ENCODE measurements at regions not wholly inside any gene's neighbourhood (a gene's known extent, or its start where the extent isn't known, plus 50 kb on each side); places are given as distances from the start of the nearest gene placed in this dataset.

DNA sequence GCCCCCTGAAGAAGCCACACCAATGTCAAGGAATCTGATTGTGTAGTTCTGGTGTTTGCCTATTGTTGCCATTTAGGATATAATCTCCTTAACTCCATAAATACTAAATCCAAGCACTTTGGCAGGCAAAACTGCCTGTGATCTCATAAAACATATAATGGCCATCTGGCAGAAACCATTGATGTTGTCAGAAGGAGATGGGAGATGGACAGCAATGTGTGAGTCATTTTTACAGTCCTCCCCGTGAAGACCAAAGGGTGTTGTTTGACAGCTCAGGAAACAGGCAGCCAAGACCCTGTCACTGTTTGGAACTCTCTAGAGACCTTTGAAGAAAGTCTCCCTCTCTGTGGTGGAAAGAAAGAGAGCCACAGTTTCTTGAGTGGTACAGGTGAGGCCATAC, 454.1 kb downstream of the HS3ST3B1 start:
- Histone ChIP-seq H3K4me3 (ENCODE audit: low read depth in 1 of 5, low read length in 5 of 5) (no peak overlapping the region), H3K36me3 (ENCODE audit: control insufficient read depth in 5 of 5, insufficient read depth in 5 of 5, low read length in 5 of 5) (no peaks in the 10 kb centered on the region), H3K9ac (ENCODE audit: low read length in 5 of 5) (no peak overlapping the region), H3K27me3 (ENCODE audit: control insufficient read depth in 5 of 5, insufficient read depth in 4 of 5, low read length in 5 of 5) (peaks cover 0 to 4% (median 0%) of the 10 kb centered on the region in 5 donors), H3K4me1 (ENCODE audit: control insufficient read depth in 5 of 5, insufficient read depth in 5 of 5, low read length in 5 of 5) (no peaks in the 10 kb centered on the region), H3K27ac (ENCODE audit: low read depth, low read length) (no peak overlapping the region), H3K9me3 (ENCODE audit: control insufficient read depth in 5 of 5, low read length in 5 of 5) (no peaks in the 10 kb centered on the region)

DNA sequence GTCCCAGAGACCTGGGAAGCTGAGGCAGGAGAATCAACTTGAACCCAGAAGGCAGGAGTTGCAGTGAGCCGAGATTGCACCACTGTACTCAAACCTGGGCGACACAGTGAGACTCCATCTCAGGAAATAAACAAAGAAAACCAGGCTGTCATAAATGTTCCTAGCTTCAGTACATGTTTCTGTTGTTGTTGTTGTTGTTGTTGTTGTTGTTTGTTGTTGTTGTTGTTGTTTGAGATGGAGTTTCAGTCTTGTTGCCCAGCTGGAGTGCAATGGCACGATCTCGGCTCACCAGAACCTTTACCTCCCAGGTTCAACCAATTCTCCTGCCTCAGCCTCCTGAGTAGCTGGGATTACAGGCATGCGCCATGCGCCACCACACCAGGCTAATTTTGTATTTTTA, 452.5 kb downstream of the HS3ST3B1 start:
- no peaks in the 10 kb centered on the region for H3K4me1 ChIP-seq (ENCODE audit: control insufficient read depth in 5 of 5, insufficient read depth in 5 of 5, low read length in 5 of 5)
- H3K27me3 ChIP-seq (ENCODE audit: control insufficient read depth in 5 of 5, insufficient read depth in 4 of 5, low read length in 5 of 5) = peaks cover 0 to 4% (median 0%) of the 10 kb centered on the region in 5 donors
- H3K36me3 ChIP-seq (ENCODE audit: control insufficient read depth in 5 of 5, insufficient read depth in 5 of 5, low read length in 5 of 5) = no peaks in the 10 kb centered on the region
- H3K4me3 ChIP-seq (ENCODE audit: low read depth in 1 of 5, low read length in 5 of 5) = no peak overlapping the region
- no peak overlapping the region for H3K9ac ChIP-seq (ENCODE audit: low read length in 5 of 5)
- no peaks in the 10 kb centered on the region for H3K9me3 ChIP-seq (ENCODE audit: control insufficient read depth in 5 of 5, low read length in 5 of 5)
- H3K27ac ChIP-seq (ENCODE audit: low read depth, low read length) = no peak overlapping the region

DNA sequence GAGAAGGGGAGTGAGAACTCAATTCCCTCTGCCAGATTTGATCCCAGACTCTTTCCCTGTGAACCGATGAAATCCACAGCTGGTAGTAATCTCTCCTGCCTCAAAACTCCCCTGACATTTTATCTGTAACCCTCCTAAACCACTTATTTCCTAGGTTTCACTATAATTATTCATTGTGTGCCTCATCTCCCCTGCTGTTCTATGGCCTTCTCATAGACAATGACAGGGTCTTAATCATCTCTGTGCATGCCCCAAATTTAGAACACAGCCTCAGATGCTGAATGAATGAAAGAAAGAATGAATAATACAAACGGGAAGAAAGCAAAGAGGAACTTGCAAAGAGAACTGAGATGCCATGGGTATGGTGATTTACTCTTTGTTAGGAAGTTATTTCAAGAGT, 451.1 kb downstream of the HS3ST3B1 start:
- H3K27me3 ChIP-seq (ENCODE audit: control insufficient read depth in 5 of 5, insufficient read depth in 4 of 5, low read length in 5 of 5) = peaks cover 0 to 4% (median 0%) of the 10 kb centered on the region in 5 donors
- no peaks in the 10 kb centered on the region for H3K4me1 ChIP-seq (ENCODE audit: control insufficient read depth in 5 of 5, insufficient read depth in 5 of 5, low read length in 5 of 5)
- no peaks in the 10 kb centered on the region for H3K9me3 ChIP-seq (ENCODE audit: control insufficient read depth in 5 of 5, low read length in 5 of 5)
- H3K27ac ChIP-seq (ENCODE audit: low read depth, low read length) = no peak overlapping the region
- H3K4me3 ChIP-seq (ENCODE audit: low read depth in 1 of 5, low read length in 5 of 5) = no peak overlapping the region
- no peaks in the 10 kb centered on the region for H3K36me3 ChIP-seq (ENCODE audit: control insufficient read depth in 5 of 5, insufficient read depth in 5 of 5, low read length in 5 of 5)
- no peak overlapping the region for H3K9ac ChIP-seq (ENCODE audit: low read length in 5 of 5)

DNA sequence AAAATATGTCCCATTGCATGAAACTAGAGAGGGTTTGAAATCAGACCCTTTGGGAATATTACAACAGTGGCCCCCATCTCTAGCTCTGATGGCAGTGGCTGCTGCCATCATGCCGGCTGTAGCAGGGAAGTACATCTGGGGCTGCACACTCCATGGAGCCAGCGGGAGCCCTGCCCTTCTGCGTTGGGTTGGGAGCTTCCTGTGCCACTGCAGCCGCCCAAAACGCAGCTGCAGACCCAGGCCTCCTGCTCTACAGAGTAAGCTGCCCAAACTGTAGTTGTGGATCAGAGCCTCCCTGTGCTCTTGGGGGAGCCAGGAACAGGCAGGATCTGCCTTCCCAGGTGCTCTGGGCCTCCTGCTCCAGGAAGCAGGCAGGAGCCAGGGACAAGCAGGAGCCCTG, 450.0 kb downstream of the HS3ST3B1 start:
- Histone ChIP-seq H3K9ac (ENCODE audit: low read length in 5 of 5) (no peak overlapping the region), H3K36me3 (ENCODE audit: control insufficient read depth in 5 of 5, insufficient read depth in 5 of 5, low read length in 5 of 5) (no peaks in the 10 kb centered on the region), H3K4me1 (ENCODE audit: control insufficient read depth in 5 of 5, insufficient read depth in 5 of 5, low read length in 5 of 5) (no peaks in the 10 kb centered on the region), H3K9me3 (ENCODE audit: control insufficient read depth in 5 of 5, low read length in 5 of 5) (no peaks in the 10 kb centered on the region), H3K4me3 (ENCODE audit: low read depth in 1 of 5, low read length in 5 of 5) (no peak overlapping the region), H3K27me3 (ENCODE audit: control insufficient read depth in 5 of 5, insufficient read depth in 4 of 5, low read length in 5 of 5) (no peaks in the 10 kb centered on the region), H3K27ac (ENCODE audit: low read depth, low read length) (no peak overlapping the region)

DNA sequence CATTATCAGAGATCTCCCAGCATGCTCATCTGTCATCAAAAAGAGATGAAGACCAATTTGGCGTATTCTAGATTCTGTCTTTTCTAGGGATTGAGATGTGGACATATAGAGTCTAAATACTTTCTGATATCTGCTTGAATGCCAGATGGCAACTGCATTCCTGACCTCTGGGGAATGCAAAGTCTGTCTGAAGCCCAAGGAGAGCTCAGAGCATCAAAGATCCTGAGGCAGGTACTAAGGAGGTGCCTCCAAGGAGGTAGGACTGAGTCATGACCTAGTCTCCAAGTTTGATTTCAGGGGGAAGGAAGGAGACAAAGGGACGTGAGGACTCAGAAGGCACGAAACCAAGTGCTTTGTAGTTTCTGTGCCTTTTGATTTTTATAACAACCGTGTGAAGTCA, 448.4 kb downstream of the HS3ST3B1 start:
- Histone ChIP-seq H3K4me1 (ENCODE audit: control insufficient read depth in 5 of 5, insufficient read depth in 5 of 5, low read length in 5 of 5) (no peaks in the 10 kb centered on the region), H3K4me3 (ENCODE audit: low read depth in 1 of 5, low read length in 5 of 5) (no peak overlapping the region), H3K9me3 (ENCODE audit: control insufficient read depth in 5 of 5, low read length in 5 of 5) (no peaks in the 10 kb centered on the region), H3K36me3 (ENCODE audit: control insufficient read depth in 5 of 5, insufficient read depth in 5 of 5, low read length in 5 of 5) (no peaks in the 10 kb centered on the region), H3K9ac (ENCODE audit: low read length in 5 of 5) (no peak overlapping the region), H3K27ac (ENCODE audit: low read depth, low read length) (no peak overlapping the region), H3K27me3 (ENCODE audit: control insufficient read depth in 5 of 5, insufficient read depth in 4 of 5, low read length in 5 of 5) (no peaks in the 10 kb centered on the region)

DNA sequence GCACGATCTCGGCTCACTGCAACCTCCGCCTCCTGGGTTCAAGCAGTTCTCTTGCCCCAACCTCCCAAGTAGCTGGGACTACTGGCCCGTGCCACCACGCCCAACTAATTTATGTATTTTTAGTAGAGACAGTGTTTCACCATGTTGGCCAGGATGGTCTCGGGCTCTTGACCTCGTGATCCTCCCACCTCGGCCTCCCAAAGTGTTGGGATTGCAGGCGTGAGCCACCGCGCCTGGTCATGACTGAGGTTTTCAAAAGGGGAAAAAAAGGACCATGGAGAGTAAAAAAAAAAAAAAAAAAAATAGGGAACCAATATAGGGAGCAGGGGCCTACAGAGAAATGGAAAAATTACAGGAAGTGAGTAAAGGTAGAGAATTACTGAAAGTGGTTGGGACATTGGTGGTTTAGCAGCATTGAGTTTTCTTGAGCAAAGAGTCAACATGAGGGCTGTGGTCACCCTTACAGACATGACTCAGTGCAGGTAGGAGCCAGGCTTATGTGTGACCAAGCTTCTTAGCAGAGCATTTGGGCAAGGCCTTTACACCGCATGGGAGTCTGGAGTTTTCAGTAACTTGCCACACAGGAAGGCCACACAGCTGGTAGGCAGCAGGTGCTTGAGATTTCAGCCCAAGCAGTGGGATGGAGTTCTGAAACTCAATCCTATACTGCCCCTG, 447.3 kb downstream of the HS3ST3B1 start:
- Histone ChIP-seq H3K36me3 (ENCODE audit: control insufficient read depth in 5 of 5, insufficient read depth in 5 of 5, low read length in 5 of 5) (no peaks in the 10 kb centered on the region), H3K4me3 (ENCODE audit: low read depth in 1 of 5, low read length in 5 of 5) (no peak overlapping the region), H3K9me3 (ENCODE audit: control insufficient read depth in 5 of 5, low read length in 5 of 5) (no peaks in the 10 kb centered on the region), H3K4me1 (ENCODE audit: control insufficient read depth in 5 of 5, insufficient read depth in 5 of 5, low read length in 5 of 5) (no peaks in the 10 kb centered on the region), H3K27me3 (ENCODE audit: control insufficient read depth in 5 of 5, insufficient read depth in 4 of 5, low read length in 5 of 5) (no peaks in the 10 kb centered on the region), H3K9ac (ENCODE audit: low read length in 5 of 5) (no peak overlapping the region), H3K27ac (ENCODE audit: low read depth, low read length) (no peak overlapping the region)

DNA sequence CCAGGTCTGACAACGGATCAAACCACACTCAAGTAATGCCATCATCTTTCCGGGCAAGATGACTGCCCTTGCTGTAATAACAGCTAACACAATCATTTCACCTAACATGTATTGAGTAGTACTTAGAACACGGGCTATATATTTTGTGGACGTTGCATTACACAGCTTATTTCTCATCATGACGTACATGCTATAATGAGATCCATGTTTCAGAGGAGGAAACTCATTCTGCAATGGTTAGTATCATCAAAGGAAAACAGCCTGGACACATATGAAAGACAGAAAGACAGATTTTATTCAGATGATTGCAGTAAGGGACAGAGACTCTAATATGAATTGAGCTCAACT, 446.7 kb downstream of the HS3ST3B1 start:
- no peaks in the 10 kb centered on the region for H3K9me3 ChIP-seq (ENCODE audit: control insufficient read depth in 5 of 5, low read length in 5 of 5)
- no peak overlapping the region for H3K27ac ChIP-seq (ENCODE audit: low read depth, low read length)
- H3K27me3 ChIP-seq (ENCODE audit: control insufficient read depth in 5 of 5, insufficient read depth in 4 of 5, low read length in 5 of 5) = no peaks in the 10 kb centered on the region
- no peaks in the 10 kb centered on the region for H3K4me1 ChIP-seq (ENCODE audit: control insufficient read depth in 5 of 5, insufficient read depth in 5 of 5, low read length in 5 of 5)
- no peak overlapping the region for H3K9ac ChIP-seq (ENCODE audit: low read length in 5 of 5)
- no peak overlapping the region for H3K4me3 ChIP-seq (ENCODE audit: low read depth in 1 of 5, low read length in 5 of 5)
- no peaks in the 10 kb centered on the region for H3K36me3 ChIP-seq (ENCODE audit: control insufficient read depth in 5 of 5, insufficient read depth in 5 of 5, low read length in 5 of 5)

DNA sequence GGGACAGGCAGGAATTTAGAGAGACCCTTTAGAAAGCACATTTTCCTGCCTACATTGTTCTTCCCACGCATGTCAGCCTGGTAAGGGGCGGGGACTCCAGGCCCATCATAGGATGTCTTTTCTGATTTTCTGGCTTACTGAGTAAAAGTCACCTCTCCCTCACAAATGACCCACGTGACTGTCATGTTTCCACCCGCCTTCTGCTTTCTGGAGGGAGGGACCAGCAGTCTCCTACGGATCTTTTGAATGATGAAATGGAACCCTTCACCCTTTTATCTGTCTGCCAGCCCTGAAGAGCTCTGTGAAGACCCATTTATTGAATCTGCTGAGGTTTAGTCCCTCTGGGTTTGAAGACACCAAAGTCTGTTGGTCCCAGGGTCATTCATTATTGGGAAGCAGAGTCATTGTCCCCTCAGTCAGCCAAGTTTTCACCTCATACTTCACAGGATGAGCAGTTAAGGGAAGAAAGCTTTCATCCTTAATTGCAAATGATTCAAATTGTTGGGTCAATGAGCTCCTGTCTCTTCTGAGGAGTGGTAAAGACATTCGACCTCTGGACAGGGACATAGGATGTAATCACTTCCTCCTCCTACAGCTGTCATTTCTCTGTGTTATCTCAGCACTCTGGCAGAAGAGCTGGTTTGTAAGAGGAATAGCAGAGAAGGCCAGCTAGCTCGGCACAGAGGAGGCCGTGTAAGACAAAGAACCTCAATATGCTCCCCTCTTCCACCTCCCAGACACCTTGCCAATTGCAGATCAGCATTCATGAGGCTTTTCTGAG, 446.1 kb downstream of the HS3ST3B1 start:
- no peaks in the 10 kb centered on the region for H3K36me3 ChIP-seq (ENCODE audit: control insufficient read depth in 5 of 5, insufficient read depth in 5 of 5, low read length in 5 of 5)
- H3K27me3 ChIP-seq (ENCODE audit: control insufficient read depth in 5 of 5, insufficient read depth in 4 of 5, low read length in 5 of 5) = no peaks in the 10 kb centered on the region
- no peak overlapping the region for H3K27ac ChIP-seq (ENCODE audit: low read depth, low read length)
- H3K4me3 ChIP-seq (ENCODE audit: low read depth in 1 of 5, low read length in 5 of 5) = no peak overlapping the region
- no peaks in the 10 kb centered on the region for H3K9me3 ChIP-seq (ENCODE audit: control insufficient read depth in 5 of 5, low read length in 5 of 5)
- H3K9ac ChIP-seq (ENCODE audit: low read length in 5 of 5) = no peak overlapping the region
- no peaks in the 10 kb centered on the region for H3K4me1 ChIP-seq (ENCODE audit: control insufficient read depth in 5 of 5, insufficient read depth in 5 of 5, low read length in 5 of 5)

DNA sequence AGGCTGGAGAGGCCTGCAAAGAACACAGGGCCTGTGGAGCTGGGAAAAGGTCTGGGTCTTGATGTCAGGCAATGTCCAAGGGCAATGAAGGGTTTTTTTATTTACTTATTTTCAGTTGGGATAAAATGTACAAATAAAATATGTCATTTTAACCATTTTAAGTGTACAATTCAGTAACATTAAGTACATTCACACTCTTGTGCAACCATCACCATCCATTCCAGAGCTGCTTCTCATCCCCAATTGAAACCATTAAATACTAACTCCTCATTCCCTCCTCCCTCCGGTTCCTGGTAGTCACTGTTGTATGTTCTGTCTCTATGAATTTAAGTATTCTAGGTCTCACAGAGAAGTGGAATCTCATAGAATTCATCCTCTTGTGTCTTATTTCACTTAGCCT, 444.7 kb downstream of the HS3ST3B1 start:
- H3K9ac ChIP-seq (ENCODE audit: low read length in 5 of 5) = no peak overlapping the region
- H3K9me3 ChIP-seq (ENCODE audit: control insufficient read depth in 5 of 5, low read length in 5 of 5) = no peaks in the 10 kb centered on the region
- no peak overlapping the region for H3K27ac ChIP-seq (ENCODE audit: low read depth, low read length)
- no peaks in the 10 kb centered on the region for H3K27me3 ChIP-seq (ENCODE audit: control insufficient read depth in 5 of 5, insufficient read depth in 4 of 5, low read length in 5 of 5)
- H3K36me3 ChIP-seq (ENCODE audit: control insufficient read depth in 5 of 5, insufficient read depth in 5 of 5, low read length in 5 of 5) = no peaks in the 10 kb centered on the region
- no peak overlapping the region for H3K4me3 ChIP-seq (ENCODE audit: low read depth in 1 of 5, low read length in 5 of 5)
- H3K4me1 ChIP-seq (ENCODE audit: control insufficient read depth in 5 of 5, insufficient read depth in 5 of 5, low read length in 5 of 5) = no peaks in the 10 kb centered on the region

DNA sequence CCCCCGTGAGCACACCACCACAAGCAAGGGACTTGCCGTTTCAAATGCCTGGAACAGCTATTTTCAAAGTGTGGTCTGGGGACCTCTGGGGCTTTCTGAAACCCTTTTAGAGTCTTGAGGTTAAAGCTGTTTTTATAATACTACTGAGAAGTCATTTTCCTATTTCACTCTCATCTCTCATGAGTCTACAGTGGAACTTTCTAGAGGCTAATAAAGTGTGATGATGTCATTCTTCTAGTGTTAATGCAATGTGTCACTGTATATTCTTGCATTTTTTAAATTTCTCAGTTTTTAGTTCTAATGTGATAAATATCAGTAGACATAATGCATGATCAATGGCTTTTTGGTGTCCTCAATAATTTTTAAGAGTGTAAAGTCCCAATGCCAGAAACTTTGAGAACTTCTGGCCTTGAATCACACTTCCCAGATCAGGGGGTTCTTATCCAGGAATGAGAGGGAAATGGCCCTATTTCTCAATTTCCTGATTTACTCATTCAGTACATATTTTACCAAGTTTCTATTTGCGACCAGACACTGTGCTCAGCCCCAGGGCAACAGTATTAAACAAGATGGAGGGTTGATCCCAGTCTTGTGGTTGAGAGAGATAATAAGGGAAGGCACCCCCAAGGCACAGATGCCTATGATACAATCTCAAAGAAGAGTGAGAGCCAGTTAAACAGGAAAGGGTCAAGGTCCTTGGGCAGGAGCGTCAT, 444.0 kb downstream of the HS3ST3B1 start:
- Histone ChIP-seq H3K4me3 (ENCODE audit: low read depth in 1 of 5, low read length in 5 of 5) (no peak overlapping the region), H3K36me3 (ENCODE audit: control insufficient read depth in 5 of 5, insufficient read depth in 5 of 5, low read length in 5 of 5) (no peaks in the 10 kb centered on the region), H3K27ac (ENCODE audit: low read depth, low read length) (no peak overlapping the region), H3K4me1 (ENCODE audit: control insufficient read depth in 5 of 5, insufficient read depth in 5 of 5, low read length in 5 of 5) (peaks cover 0 to under 1% (median 0%) of the 10 kb centered on the region in 5 donors), H3K9ac (ENCODE audit: low read length in 5 of 5) (no peak overlapping the region), H3K27me3 (ENCODE audit: control insufficient read depth in 5 of 5, insufficient read depth in 4 of 5, low read length in 5 of 5) (no peaks in the 10 kb centered on the region), H3K9me3 (ENCODE audit: control insufficient read depth in 5 of 5, low read length in 5 of 5) (no peaks in the 10 kb centered on the region)

All from subcutaneous abdominal adipose tissue (tissue), 5 donors.